Mucosa of stomach (tissue), 1 donor: ENCODE measurements at regions not wholly inside any gene's neighbourhood (a gene's known extent, or its start where the extent isn't known, plus 50 kb on each side); places are given as distances from the start of the nearest gene placed in this dataset.

ENCODE experiments used
- H3K27me3 ChIP-seq: one replicate; pipeline ENCODE4 v1.7.0; 2013; ENCODE audit warnings: mild to moderate bottlenecking, low read length; ENCODE audit not compliant: control insufficient read depth, insufficient read depth
- H3K36me3 ChIP-seq: one replicate; pipeline ENCODE4 v1.7.0; 2013; ENCODE audit warnings: low read length; ENCODE audit not compliant: control insufficient read depth, insufficient read depth
- H3K4me1 ChIP-seq: one replicate; pipeline ENCODE4 v1.7.0; 2013; ENCODE audit warnings: mild to moderate bottlenecking, low read length; ENCODE audit not compliant: control insufficient read depth, insufficient read depth
- H3K4me3 ChIP-seq: one replicate; pipeline ENCODE4 v1.7.0; 2013; ENCODE audit warnings: low read length
- H3K9ac ChIP-seq: one replicate; pipeline ENCODE4 v1.7.0; 2013; ENCODE audit warnings: mild to moderate bottlenecking, low read length, moderate library complexity
- H3K9me3 ChIP-seq: one replicate; pipeline ENCODE4 v1.7.0; 2013; ENCODE audit warnings: mild to moderate bottlenecking, low read length, moderate library complexity; ENCODE audit not compliant: control insufficient read depth
- donor health status: Pancreatic carcinoma.

DNA sequence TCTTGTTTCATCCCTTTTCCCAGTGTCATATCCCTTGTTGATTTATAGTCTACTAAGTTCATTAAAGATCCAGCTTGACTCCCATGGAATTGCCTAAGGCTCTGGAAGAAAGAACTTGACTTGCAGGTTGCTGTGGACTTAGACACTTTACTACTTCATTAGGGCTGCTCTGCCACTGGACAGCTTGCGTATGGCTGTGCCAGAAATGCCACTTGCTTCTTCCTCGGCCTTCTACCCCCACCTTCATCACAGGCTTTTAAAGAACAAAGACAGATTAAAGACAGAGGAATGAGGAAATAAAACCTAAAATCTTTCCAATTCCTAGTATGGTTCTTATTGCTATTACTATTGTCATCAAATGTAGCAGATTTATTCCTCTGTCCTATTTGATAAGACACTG lies 591.7 kb downstream of the BCL11A start:
- no peaks in the 10 kb centered on the region for H3K9me3 ChIP-seq
- H3K9ac ChIP-seq: no peak overlapping the region
- H3K36me3 ChIP-seq: no peaks in the 10 kb centered on the region
- H3K4me3 ChIP-seq: no peak overlapping the region
- H3K4me1 ChIP-seq: no peaks in the 10 kb centered on the region
- H3K27me3 ChIP-seq: no peaks in the 10 kb centered on the region

- Histone ChIP-seq H3K9ac (no peak overlapping the region), H3K36me3 (no peaks in the 10 kb centered on the region), H3K9me3 (no peaks in the 10 kb centered on the region), H3K4me3 (no peak overlapping the region), H3K27me3 (no peaks in the 10 kb centered on the region), H3K4me1 (no peaks in the 10 kb centered on the region)
Measured at GRCh38 chr2:59959944-59960343, 593.5 kb downstream of the BCL11A start.

GRCh38 chr2:59957504-59957903 lies 596.0 kb downstream of the BCL11A start:
- no peak overlapping the region for H3K4me3 ChIP-seq
- no peaks in the 10 kb centered on the region for H3K4me1 ChIP-seq
- no peaks in the 10 kb centered on the region for H3K36me3 ChIP-seq
- H3K9me3 ChIP-seq: no peaks in the 10 kb centered on the region
- no peak overlapping the region for H3K9ac ChIP-seq
- H3K27me3 ChIP-seq: no peaks in the 10 kb centered on the region

DNA sequence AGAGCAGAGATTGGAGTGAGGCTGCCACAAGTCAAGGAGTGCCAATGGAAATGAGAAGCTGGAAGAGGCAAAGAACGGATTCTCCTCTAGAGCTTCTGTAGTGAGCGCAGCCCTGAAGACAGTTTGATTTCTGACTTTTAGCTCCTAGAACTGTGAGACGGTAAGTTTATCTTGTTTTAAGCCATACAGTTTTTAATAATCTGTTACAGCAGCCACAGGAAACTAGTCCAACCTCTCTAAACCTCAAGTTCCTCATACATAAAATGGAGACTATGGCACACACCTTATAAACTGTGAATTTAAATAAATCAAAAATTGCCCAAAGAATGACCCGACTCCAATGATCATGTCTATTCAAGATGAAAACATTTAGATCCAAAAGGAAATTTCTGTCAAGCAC lies 596.5 kb downstream of the BCL11A start:
- H3K27me3 ChIP-seq: no peaks in the 10 kb centered on the region
- H3K9ac ChIP-seq: no peak overlapping the region
- no peak overlapping the region for H3K4me3 ChIP-seq
- H3K9me3 ChIP-seq: no peaks in the 10 kb centered on the region
- H3K4me1 ChIP-seq: no peaks in the 10 kb centered on the region
- no peaks in the 10 kb centered on the region for H3K36me3 ChIP-seq

GRCh38 chr2:59947917-59948541 lies 605.4 kb downstream of the BCL11A start:
- Histone ChIP-seq H3K4me3 (no peak overlapping the region), H3K9me3 (no peaks in the 10 kb centered on the region), H3K36me3 (no peaks in the 10 kb centered on the region), H3K27me3 (no peaks in the 10 kb centered on the region), H3K4me1 (no peaks in the 10 kb centered on the region), H3K9ac (no peak overlapping the region)

DNA sequence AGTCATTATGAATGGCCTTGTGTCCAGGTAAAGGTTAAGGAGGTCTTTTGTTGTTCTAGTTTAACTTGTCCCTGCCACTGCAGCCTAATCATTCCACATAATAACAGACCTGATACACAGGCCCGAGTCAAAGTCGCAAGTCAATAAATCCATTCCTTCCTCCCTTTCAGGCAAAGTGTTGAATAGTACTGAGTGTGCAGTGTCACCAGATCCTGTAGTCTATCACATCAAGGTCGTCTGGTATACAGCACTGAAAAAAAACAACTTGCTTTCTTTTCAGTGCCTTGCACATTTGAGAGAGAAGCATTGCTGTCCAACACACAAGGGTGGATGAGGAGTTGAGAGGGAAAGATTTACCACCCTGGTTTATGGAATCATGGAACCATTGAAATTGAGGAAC lies 606.2 kb downstream of the BCL11A start:
- Histone ChIP-seq H3K36me3 (no peaks in the 10 kb centered on the region), H3K9me3 (no peaks in the 10 kb centered on the region), H3K4me1 (no peaks in the 10 kb centered on the region), H3K27me3 (no peaks in the 10 kb centered on the region), H3K4me3 (no peak overlapping the region), H3K9ac (no peak overlapping the region)

- H3K4me3 ChIP-seq: no peak overlapping the region
- no peak overlapping the region for H3K9ac ChIP-seq
- H3K27me3 ChIP-seq: no peaks in the 10 kb centered on the region
- H3K4me1 ChIP-seq: no peaks in the 10 kb centered on the region
- no peaks in the 10 kb centered on the region for H3K9me3 ChIP-seq
- no peaks in the 10 kb centered on the region for H3K36me3 ChIP-seq
Measured at GRCh38 chr2:59939236-59939635, 614.2 kb downstream of the BCL11A start.

DNA sequence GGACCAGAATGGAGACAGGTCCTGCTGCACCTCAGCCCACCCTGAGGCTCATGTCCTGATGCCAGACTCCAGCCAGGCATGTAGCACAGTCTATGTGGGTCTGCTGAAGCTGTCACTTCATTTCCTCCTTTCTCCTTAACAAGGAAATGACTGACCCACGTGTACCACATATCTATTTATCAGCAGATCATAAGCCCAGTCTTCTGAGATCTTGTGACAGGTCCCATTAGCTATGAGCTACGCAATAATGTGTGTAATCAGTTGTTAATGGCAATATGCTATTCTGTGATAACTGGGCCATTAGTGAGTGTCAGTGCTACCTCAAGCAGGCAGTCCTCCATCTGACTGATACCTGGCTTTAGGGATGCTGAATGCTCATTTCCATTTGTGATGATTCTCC lies 615.3 kb downstream of the BCL11A start:
- no peak overlapping the region for H3K9ac ChIP-seq
- no peaks in the 10 kb centered on the region for H3K27me3 ChIP-seq
- H3K4me3 ChIP-seq: no peak overlapping the region
- H3K4me1 ChIP-seq: no peaks in the 10 kb centered on the region
- H3K36me3 ChIP-seq: no peaks in the 10 kb centered on the region
- no peaks in the 10 kb centered on the region for H3K9me3 ChIP-seq

DNA sequence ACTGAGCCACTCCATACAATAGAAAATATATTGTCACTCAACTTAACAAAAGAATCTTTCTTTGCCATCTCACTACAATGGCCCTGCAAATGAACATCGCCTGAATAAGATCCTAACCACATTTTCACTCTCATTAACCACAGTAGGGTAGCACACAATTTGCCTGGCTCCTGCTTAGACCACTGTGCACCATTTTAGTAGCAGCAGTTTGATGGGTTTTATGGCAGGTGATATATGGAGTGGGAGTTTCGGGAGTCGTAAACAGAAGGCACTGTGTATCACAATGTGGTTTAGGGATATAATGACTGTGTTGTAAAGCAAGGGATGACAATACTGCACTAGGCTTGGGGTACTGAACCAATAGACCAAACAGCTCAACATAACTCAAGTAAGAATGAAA lies 617.4 kb downstream of the BCL11A start:
- Histone ChIP-seq H3K9me3 (no peaks in the 10 kb centered on the region), H3K4me3 (no peak overlapping the region), H3K9ac (no peak overlapping the region), H3K27me3 (no peaks in the 10 kb centered on the region), H3K36me3 (no peaks in the 10 kb centered on the region), H3K4me1 (no peaks in the 10 kb centered on the region)

DNA sequence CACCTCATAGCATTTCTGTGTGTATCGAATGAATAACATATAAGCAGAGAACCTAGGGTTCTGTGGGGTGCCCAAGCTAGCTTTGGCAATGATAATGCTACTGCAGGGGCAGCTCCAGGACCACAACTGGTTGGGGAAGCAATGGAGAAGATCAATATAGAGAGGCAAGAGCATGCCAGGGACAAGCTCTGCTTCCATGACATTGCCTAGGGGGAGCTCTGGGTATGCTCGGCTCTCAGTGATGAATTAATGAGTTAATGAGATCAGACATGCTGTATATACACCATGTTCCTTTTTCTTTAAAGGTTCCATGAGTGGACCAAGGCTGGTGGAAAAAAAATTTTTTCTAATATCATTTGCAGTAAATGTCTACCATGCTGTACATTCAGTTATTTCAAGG lies 618.4 kb downstream of the BCL11A start:
- no peaks in the 10 kb centered on the region for H3K4me1 ChIP-seq
- H3K4me3 ChIP-seq: no peak overlapping the region
- H3K36me3 ChIP-seq: no peaks in the 10 kb centered on the region
- H3K9me3 ChIP-seq: no peaks in the 10 kb centered on the region
- H3K27me3 ChIP-seq: no peaks in the 10 kb centered on the region
- H3K9ac ChIP-seq: no peak overlapping the region

DNA sequence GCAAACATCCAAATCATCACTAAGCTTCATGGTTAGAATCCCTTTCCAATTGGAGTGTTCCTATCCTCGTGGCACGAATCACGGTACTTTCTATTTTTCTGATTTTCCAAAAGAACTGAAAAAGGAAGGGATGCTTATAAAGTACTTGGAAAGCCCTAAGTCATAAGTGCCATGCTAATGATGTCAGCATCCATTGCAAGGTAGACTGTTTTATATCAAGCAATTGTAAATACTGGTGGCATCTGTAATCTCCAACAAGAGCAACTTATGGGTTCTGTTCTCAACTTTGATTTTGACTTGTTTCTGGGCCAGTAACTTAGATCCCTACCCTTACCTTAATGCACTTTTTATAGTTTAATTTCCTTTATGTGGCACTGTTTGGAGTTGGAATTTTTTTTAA lies 619.5 kb downstream of the BCL11A start:
- H3K9me3 ChIP-seq: no peaks in the 10 kb centered on the region
- no peaks in the 10 kb centered on the region for H3K27me3 ChIP-seq

GRCh38 chr2:59932341-59932740 lies 621.1 kb downstream of the BCL11A start:
- no peaks in the 10 kb centered on the region for H3K4me1 ChIP-seq
- H3K36me3 ChIP-seq: no peaks in the 10 kb centered on the region
- no peak overlapping the region for H3K4me3 ChIP-seq
- H3K9ac ChIP-seq: no peak overlapping the region
- H3K9me3 ChIP-seq: no peaks in the 10 kb centered on the region
- H3K27me3 ChIP-seq: no peaks in the 10 kb centered on the region

More for the DNA sequence above, 619.5 kb downstream of the BCL11A start:
- Histone ChIP-seq H3K4me1 (no peaks in the 10 kb centered on the region), H3K9ac (no peak overlapping the region), H3K36me3 (no peaks in the 10 kb centered on the region), H3K4me3 (no peak overlapping the region)

GRCh38 chr2:59930430-59930829 lies 623.0 kb downstream of the BCL11A start:
- Histone ChIP-seq H3K27me3 (no peaks in the 10 kb centered on the region), H3K4me3 (no peak overlapping the region), H3K4me1 (no peaks in the 10 kb centered on the region), H3K36me3 (no peaks in the 10 kb centered on the region), H3K9me3 (no peaks in the 10 kb centered on the region), H3K9ac (no peak overlapping the region)
